HS-5 (cell line): ENCODE measurements at regions not wholly inside any gene's neighbourhood (a gene's known extent, or its start where the extent isn't known, plus 50 kb on each side); places are given as distances from the start of the nearest gene placed in this dataset.

Experiments
- DNase-seq: peaks from one replicate; pipeline ENCODE4 v3.0.0-alpha.2; 2012; ENCODE audit warnings: low read depth

- DNase-seq: no peak
Measured at GRCh38 chr15:31555022-31555421, 228.4 kb downstream of the KLF13 start.

DNA sequence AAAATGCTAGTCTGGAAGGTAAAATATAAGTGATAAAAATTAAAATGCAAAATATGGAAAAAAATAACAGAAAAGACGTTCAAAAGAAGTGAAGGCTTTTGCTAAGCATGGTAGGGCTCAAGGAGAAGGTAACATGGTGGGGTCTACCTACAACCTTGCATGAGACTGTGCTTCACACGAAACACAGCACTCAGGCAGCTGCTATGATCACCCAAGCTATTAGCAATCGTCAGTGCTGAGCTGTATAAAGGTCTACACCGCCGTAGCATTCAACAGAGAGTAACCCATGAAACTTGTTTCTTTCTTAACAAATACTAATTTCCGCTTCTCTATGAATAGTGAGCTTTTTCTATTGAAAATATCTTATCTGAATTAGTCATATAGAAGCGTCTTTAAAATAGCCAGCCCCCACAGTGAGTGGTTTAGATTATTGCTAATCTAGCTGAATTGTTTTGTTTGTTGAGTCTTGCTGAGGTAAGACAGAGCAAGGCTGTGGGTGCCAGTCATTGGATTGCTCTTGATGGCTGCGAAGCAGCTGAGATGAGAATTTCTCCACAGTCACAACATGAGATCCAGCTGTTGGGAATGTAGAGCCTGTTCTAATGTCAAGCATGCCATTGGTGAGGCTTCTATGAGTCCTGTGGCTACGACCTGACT, 230.0 kb downstream of the KLF13 start:
- no peak for DNase-seq

GRCh38 chr15:31557899-31558298, 231.3 kb downstream of the KLF13 start:
- no peak for DNase-seq

DNA sequence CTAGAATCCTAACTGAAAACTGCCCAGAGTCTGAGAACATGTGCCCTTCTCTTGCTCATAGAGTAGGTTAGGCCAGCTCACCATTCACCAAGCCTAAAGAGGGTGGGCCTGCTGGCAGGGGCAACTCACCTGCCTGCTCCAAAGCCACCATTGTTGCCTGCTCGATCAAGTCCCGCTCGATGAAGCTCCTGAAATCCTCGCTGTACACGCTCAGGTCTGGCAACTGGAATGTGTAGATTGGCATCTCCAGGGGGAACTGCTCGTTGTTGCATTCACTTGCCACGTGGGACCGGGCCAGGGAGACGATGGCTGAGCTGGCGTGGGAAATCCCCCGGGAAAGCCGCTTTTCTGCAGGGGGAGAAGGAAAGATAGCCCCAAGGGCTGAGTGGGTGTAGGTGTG, 232.2 kb downstream of the KLF13 start:
- DNase-seq: no peak

- DNase-seq: no peak
Measured at GRCh38 chr15:31559786-31560185, 233.2 kb downstream of the KLF13 start.

GRCh38 chr15:31560643-31561042, 234.0 kb downstream of the KLF13 start:
- no peak for DNase-seq

DNA sequence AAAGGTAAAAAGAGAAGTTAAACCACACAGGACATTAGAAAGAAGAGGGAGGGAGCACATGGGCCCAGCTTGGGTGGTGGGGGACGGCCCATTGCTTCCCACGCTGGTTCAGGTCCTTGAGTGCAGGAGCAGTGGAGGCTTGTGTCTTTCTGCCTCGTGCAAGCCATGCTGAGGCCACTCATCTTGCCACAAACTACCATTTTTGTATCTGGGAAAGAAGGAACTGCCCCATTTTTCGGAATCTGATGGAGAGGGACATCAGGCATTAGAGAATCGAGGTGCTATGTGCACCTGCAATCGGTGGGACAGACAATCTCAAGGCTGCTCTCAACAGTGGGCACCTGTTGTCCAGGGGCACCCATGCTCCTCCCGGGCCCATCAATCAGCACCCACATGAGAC, 234.5 kb downstream of the KLF13 start:
- no peak for DNase-seq

DNA sequence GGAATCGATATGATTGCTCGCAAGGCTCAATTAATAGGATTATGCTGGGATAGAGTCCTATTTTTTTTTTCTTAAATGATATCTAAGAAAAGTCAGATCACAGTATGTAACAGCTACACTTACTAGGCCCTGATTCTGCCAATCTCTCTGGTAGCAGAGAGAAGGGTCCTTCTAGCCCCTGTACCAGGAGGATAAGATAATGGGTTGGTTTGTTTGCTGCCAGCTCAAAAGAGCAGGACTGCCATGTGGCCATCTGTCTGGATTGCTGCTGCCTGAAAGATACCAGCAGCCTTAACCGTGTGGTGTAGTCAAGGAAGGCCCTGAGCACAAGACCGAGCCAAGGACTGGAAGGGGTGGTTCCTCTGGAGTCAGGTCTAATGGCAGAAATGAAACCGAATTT, 236.4 kb downstream of the KLF13 start:
- no peak for DNase-seq

- DNase-seq: no peak
Measured at GRCh38 chr15:31563421-31563820, 236.8 kb downstream of the KLF13 start.

GRCh38 chr15:31567861-31568260, 241.2 kb downstream of the KLF13 start:
- DNase-seq: no peak

GRCh38 chr15:31569836-31570235, 243.2 kb downstream of the KLF13 start:
- DNase-seq: no peak

- no peak for DNase-seq
Measured at GRCh38 chr15:31570591-31570990, 244.0 kb downstream of the KLF13 start.

GRCh38 chr15:31571676-31572075, 245.0 kb downstream of the KLF13 start:
- DNase-seq: no peak

GRCh38 chr15:31573759-31574158, 247.1 kb downstream of the KLF13 start:
- DNase-seq: no peak

DNA sequence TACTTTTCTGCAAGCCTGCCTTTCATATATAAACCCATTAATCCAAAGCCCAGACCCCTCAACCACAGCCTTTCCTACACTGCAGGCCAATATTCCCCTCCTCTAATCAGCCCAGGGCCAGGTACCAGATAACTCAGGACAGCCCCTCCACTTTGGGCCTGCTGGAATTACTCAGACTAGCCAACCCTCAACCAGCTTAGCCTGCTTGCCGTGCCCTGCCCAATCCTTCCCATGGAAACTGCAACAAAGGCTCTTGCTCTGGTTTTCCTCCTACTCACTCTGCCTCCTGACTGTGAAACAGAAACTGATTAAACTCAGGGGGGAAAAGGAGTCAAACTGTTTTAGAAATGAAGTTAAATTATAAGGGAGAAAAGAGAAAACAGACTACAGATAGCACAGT, 248.1 kb downstream of the KLF13 start:
- no peak for DNase-seq

DNA sequence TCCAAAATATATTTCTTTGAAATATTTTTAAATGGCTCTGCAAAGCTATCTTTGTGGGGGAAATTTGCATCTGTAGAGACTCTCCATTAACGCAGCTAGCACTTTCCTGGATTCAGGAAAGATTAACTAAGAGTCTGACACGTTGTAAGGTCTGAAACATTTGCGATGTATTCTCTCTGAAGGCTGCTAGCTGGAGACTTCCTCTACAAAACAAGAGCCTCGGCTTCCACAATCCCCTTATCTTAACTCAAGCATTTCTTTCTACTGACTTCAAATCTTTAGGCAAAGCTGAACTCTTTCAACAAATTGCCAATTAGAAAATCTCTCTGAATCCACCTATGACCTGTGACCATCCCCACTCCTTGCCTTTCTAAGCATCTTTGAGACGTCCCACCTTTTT, 250.5 kb downstream of the KLF13 start:
- no peak for DNase-seq

DNA sequence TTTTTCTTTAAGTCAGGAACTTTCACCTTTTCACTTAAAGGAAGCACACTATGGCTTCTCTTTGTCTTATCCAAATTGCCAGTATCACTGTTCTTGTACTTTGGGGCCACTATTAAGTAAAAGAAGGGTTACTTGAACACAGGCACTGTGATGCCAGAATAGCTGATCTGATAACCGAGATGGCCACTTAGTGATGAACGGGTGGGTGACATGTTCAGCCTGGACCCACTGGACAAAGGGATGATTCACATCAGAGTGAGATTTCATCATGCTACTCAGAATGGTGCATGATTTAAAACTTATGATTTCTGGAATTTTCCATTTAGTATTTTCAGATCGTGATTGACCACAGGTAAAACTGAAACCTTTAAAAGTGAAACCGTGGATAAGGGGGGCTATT, 252.6 kb downstream of the KLF13 start:
- no peak for DNase-seq

DNA sequence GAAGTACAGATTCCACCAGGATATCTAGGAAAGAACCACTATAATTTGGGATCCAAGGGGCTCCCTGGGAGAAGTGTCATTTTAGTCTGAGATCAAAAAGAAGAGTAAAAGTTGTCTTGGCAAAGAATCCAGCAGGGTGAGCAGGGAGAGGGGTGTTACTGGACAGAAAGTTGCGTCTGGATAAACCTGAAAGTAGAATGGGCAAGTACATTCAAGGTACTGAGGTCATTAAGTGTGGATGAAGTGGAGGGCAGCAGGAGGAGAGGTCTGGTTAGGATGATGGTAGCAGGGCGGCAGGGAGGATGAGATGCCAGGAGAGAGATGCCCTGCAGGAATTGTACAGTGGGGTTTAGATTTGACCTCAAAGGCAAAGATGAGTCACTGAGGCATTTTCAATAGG, 253.3 kb downstream of the KLF13 start:
- DNase-seq: no peak

GRCh38 chr15:31584195-31584594, 257.6 kb downstream of the KLF13 start:
- no peak for DNase-seq

DNA sequence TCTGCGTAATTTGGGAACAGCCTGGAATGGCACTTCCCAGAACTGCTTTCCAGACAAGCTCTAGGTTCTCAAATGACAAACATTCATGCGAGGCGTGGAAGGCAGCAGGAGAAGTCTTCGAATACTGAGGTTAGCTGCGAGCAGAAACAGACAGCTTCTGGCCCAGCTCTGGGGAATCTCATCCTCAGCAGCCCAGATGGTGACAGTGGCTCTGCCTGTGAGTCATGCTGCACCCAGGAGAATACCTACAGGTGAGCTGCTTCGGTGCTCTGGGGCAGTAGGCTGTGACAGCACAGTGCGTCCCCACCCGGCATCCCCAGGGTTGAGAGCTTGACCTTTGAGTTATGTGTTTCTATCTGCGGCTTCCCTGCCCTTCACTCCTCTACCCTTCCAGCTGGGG, 258.6 kb downstream of the KLF13 start:
- DNase-seq: no peak

- no peak for DNase-seq
Measured at GRCh38 chr15:31586841-31587240, 260.2 kb downstream of the KLF13 start.

DNA sequence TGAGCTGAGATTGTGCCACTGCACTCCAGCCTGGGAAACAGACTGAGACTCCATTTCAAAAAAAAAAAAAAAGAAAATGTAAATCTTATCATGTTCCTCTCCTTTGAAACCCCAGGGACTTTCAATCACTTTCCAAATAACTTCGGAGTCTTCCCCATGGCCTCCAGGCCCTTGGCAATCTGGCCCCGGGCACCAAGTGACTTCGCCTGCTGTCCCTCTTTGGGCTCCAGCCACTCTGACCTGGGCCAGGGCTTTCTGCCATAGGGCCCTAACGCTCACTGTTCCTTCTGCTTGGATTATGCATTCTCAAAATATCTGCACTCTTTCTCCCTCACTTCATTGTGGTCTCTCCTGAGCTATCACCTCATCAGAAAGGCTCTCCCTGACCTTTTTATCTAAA, 260.9 kb downstream of the KLF13 start:
- DNase-seq: no peak

DNA sequence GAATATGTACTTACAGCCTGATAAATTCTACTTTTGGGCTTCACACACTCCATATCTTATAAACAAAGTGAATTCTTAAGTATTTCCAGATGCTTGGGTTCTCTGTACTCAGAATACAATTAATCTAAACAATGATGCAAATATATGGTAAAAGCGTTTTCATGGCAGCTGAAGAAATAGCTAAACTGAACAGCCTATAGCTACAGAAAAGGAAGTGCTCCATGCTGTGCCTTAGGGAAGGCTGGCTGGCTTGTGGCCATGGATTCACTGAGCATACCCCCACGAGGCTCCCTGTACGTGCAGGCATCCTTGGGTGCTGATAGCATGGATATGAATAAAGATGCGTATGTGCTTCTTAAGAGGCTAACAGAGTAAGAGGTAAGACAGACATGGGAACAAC, 264.0 kb downstream of the KLF13 start:
- no peak for DNase-seq

- no peak for DNase-seq
Measured at GRCh38 chr15:31591908-31592307, 265.3 kb downstream of the KLF13 start.

DNA sequence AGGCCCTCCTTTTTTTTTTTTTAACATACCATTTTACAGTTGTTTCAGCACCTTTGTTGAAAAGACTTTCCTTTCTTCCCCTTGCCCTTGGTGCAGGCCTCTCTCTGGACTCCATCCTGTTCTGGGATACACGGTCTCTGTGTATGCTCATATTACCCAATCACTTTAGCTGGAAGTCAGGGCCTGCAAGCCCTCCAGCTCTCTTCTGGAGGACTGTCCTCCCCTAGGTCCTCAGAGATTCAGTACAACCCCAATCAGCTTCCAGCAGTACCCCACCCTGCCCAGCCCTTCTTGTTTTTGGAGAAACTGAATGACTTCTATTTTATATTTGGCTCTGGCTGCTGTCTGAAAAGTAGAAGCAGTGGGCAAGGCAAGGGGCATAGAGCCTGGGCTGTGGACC, 270.8 kb downstream of the KLF13 start:
- DNase-seq: no peak
